HG03460 (cell line): ENCODE measurements at regions not wholly inside any gene's neighbourhood (a gene's known extent, or its start where the extent isn't known, plus 50 kb on each side); places are given as distances from the start of the nearest gene placed in this dataset.

ENCODE experiments used
- ATAC-seq: cut with Tn5 transposase; IDR thresholded peaks from one replicate; pipeline ENCODE4 v1.9.1; 2021; ENCODE audit not compliant: unreplicated experiment

GRCh38 chr1:79457562-79458224 is 451.2 kb upstream of the ADGRL4 start:
- no peak for ATAC-seq

GRCh38 chr1:79448426-79448825 is 441.9 kb upstream of the ADGRL4 start:
- ATAC-seq: no peak

DNA sequence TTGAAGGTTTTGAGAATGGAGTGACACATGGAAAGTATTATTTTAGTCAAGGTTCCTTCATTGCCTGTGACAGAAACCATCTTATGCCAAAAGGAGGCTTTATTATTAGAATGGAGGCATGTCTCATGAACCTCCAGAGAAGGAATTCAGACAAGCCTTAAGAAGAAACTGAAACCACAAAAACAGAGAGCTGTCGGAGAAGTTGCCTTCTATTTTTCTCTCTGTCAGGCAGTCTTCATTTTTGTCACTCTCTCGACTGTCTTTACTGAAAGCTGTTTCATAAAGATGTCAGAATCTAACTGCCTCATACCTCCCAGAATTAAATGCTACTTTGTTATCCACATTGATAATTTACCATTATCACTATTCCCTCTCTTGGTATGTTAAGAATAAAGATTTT is 434.7 kb upstream of the ADGRL4 start:
- no peak for ATAC-seq

DNA sequence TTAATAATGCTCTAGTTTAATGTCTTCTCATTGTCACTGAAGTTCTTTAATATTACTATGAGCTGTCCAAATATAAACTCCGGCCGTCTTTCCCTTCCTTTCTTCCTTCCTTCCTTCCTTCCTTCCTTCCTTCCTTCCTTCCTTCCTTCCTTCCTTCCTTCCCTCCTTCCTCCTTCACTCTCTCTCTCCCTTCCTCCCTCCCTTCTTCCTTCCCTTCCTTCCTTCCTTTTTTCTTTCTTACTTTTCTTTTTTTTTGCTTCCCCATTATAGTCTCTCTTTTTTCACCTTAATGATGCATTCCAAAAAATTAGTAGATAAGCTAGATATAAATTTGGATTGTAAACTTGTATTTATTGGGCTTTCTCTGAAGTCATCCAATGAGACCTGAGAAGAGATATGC is 431.0 kb upstream of the ADGRL4 start:
- no peak for ATAC-seq

GRCh38 chr1:79431340-79431739 is 424.8 kb upstream of the ADGRL4 start:
- no peak for ATAC-seq

- no peak for ATAC-seq
Observed at GRCh38 chr1:79430437-79430836, 423.9 kb upstream of the ADGRL4 start.

- ATAC-seq: no peak
Observed at GRCh38 chr1:79422726-79423125, 416.2 kb upstream of the ADGRL4 start.

DNA sequence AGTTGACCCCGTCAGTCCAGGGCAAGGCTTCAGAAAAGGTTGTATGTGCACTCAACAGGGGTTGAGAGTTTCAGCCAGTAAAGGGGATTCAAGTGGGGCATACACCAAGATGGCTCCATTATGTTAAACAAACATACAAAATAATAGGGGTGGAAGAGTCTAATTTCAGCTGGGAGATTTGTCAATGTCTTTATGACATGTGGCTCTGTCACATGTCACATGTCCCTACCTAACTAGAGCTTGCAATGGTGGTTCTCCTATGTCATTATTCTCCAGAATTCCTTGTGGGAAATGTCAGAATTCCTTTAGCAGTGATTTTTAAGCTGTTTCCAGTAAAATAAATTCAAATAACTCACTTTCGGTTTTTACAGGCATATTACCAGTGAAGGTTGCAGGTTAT is 392.0 kb upstream of the ADGRL4 start:
- ATAC-seq: no peak

- no peak for ATAC-seq
Observed at GRCh38 chr1:79396901-79397300, 390.4 kb upstream of the ADGRL4 start.

DNA sequence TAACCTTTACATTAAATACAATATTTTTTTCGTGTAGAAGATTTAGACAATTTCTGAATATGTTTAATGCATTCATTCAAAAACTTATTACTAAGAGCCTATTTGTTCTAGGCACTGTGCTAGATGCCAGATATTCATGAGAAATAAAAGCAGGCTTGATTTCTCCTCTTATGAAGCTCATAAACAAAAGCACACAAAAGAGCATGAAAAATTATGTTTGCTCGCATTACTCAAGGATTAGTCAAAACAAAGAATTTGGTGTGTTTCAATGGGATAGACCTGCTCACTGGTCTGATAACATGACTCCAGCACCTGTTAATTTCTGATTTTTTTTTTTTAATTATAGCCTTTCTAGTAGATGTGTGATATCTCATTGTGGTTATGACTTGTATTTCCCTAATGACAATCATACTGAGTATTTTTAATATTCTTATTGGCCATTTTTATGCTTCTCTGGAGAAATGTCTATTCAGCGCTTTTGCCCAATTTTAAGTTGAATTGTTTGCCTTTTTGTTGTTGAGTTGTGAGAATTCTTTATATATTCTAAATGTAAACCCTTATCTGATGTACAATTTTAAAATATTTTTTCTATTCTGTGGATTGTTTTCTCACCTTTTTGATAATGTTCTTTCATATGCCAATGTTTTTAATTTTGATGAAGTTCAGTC is 382.3 kb upstream of the ADGRL4 start:
- no peak for ATAC-seq

DNA sequence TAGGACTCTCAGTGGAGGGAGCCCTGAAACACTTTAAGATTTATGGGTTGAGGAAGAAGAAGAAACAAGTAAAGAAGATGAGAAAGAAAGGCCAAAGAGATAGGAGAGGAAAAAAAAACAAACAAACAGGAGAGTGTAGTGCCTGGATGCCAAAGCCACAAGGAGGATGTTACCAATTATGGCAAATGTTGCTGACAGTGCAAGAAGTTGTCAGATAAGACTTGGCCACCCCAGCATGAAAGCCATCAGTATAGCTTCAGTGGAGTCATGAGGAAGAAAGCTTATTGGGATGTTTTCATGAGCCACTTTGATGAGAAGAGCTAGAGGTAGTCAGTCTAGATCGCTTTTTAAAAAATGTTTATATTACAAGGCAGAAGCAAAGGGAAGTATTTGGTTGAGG is 380.2 kb upstream of the ADGRL4 start:
- no peak for ATAC-seq

GRCh38 chr1:79380078-79380477 is 373.5 kb upstream of the ADGRL4 start:
- no peak for ATAC-seq

GRCh38 chr1:79376106-79376505 is 369.6 kb upstream of the ADGRL4 start:
- ATAC-seq: no peak

- no peak for ATAC-seq
Observed at GRCh38 chr1:79375352-79375751, 368.8 kb upstream of the ADGRL4 start.

DNA sequence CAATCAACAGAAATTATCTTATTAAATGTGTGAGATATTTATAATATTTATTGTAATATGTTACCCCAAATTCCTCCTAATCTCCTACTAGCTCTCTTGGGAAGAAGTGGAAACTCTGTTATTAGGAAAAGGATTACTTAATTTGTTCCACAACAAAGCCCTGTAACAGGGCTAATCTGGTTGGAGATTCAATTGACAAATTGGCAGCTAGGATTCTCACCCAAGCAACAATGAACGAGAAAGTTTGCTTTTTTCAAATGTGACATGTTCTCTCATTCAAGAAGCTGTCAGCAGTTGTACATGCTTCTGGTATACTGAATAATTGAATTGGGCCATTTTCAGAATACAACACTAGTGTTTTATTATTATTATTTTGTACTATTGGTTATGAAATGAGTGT is 367.9 kb upstream of the ADGRL4 start:
- ATAC-seq: no peak

GRCh38 chr1:79373481-79374125 is 367.1 kb upstream of the ADGRL4 start:
- no peak for ATAC-seq

GRCh38 chr1:79371802-79372201 is 365.3 kb upstream of the ADGRL4 start:
- ATAC-seq: no peak

GRCh38 chr1:79369091-79369490 is 362.6 kb upstream of the ADGRL4 start:
- no peak for ATAC-seq

DNA sequence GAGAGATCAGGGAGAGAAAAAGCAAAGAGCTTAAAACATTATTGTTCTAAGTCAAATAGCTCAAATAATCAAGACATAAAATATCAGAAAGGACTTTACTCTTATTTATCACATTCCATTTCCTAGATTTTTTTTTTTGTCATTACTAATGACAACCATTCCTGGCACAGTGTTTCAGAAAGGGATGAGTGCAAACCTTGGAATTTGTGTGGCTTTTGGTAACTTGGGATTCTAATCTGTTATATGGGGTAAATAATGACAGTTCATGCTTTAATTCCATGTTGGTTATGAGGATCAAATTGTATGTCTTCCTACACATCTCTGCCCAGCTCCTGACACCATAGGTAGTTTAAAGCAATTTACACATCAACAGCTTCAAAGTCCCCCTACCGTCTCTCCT is 358.4 kb upstream of the ADGRL4 start:
- no peak for ATAC-seq

GRCh38 chr1:79363430-79363829 is 356.9 kb upstream of the ADGRL4 start:
- no peak for ATAC-seq

GRCh38 chr1:79362470-79362869 is 355.9 kb upstream of the ADGRL4 start:
- ATAC-seq: no peak

DNA sequence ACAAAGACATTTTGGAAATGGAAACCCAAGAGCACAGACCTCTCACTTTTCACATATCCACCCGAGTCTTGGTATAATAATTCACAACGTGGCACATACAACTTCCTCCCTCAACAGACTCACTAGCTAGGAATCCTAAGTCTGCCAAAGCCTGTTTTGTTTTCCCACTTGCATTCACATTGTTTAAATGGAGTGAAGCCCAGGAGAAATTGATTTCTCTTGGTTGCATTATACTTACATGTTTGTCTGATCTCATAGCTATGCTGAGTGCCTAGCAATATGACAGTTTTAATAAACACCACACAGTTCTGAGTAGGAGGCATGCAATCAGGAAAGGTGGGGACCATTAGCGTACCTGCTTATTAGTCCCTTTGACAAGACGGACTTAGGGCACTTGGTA is 348.6 kb upstream of the ADGRL4 start:
- ATAC-seq: no peak
